A549 (cell line): ENCODE measurements at regions not wholly inside any gene's neighbourhood (a gene's known extent, or its start where the extent isn't known, plus 50 kb on each side); places are given as distances from the start of the nearest gene placed in this dataset.

Experiments
- ATAC-seq, 2 experiments: fragments of 200-7000 bp in 1 of 2; fragments of >200 bp in 1 of 2; cut with Nextera tagmentation in 1 of 2; cut with Tn5 transposase in 1 of 2; 3 replicates each; pipeline versions ENCODE4 v1.8.0 to v1.9.1; 2018 to 2020; ENCODE audit warnings: mild to moderate bottlenecking in 1 of 2, moderate library complexity in 1 of 2
- CTCF ChIA-PET: fragments of 300-600 bp; sonication (Branson Sonifier 250); formaldehyde crosslinking; extraction: SDS; loops from one replicate; lab custom pipeline; 2021; ENCODE audit warnings: antibody characterized with exemption, inconsistent platforms; lab: Yijun Ruan, JAX
- POLR2A ChIA-PET: fragments of 350-600 bp; formaldehyde crosslinking; extraction: SDS; loops from one replicate; lab custom pipeline; 2021; ENCODE audit warnings: antibody characterized with exemption, inconsistent platforms; lab: Yijun Ruan, JAX
- DNase-seq, 2 experiments: peaks; one replicate each; pipeline versions ENCODE4 v3.0.0 to v3.0.0-alpha.2; 2011 to 2016; ENCODE audit warnings: low read depth in 1 of 2, low spot score in 1 of 2
- FAIRE-seq: peaks from 2 replicates; lab custom pipeline; 2011; peaks lifted over from hg19 to GRCh38; lab: Jason Lieb, UNC
- H3K27ac ChIP-seq, 2 experiments: fragments of >200 bp; sonication (Bioruptor Twin); formaldehyde crosslinking; 3 replicates each; pipeline ENCODE4 v1.5.1; 2016 to 2017
- H3K4me1 ChIP-seq: fragments of >200 bp; sonication (Bioruptor Twin); formaldehyde crosslinking; 3 replicates; pipeline ENCODE4 v1.6.1; 2016
- H3K4me2 ChIP-seq: fragments of >200 bp; sonication (Bioruptor Twin); formaldehyde crosslinking; 3 replicates; pipeline ENCODE4 v1.6.1; 2016
- H3K4me3 ChIP-seq: fragments of >200 bp; sonication (Bioruptor Twin); formaldehyde crosslinking; 3 replicates; pipeline ENCODE4 v1.5.1; 2016
- H3K9me3 ChIP-seq: fragments of >200 bp; sonication (Bioruptor Twin); formaldehyde crosslinking; 3 replicates; pipeline ENCODE4 v1.6.1; 2016
- ATOH8 ChIP-seq: fragments of 250-450 bp; sonication (Bioruptor Pico); IDR thresholded peaks from 2 replicates; pipeline ENCODE4 v1.5.0; 2020; ENCODE audit warnings: low read depth, mild to moderate bottlenecking, moderate library complexity
- CBX2 ChIP-seq: fragments of 200-600 bp; sonication (generic); IDR thresholded peaks from 2 replicates; pipeline ENCODE4 v1.6.1; 2016; ENCODE audit warnings: low read depth, mild to moderate bottlenecking, borderline replicate concordance
- CBX8 ChIP-seq: fragments of 200-600 bp; sonication (generic); IDR thresholded peaks from 2 replicates; pipeline ENCODE4 v1.6.1; 2016
- CEBPB ChIP-seq, 2 experiments: fragments of >200 bp in 1 of 2; sonication (Bioruptor Twin) in 1 of 2; formaldehyde crosslinking in 1 of 2; IDR thresholded peaks; 2 replicates each; pipeline ENCODE4 v1.6.1; 2012 to 2016
- CHD4 ChIP-seq: fragments of 200-600 bp; sonication (generic); IDR thresholded peaks from 2 replicates; pipeline ENCODE4 v1.6.1; 2016; ENCODE audit warnings: antibody characterized with exemption, mild to moderate bottlenecking, borderline replicate concordance
- CTCF ChIP-seq: fragments of >200 bp; sonication (Bioruptor Twin); formaldehyde crosslinking; IDR thresholded peaks from 3 replicates; pipeline ENCODE4 v1.5.1; 2016
- E2F6 ChIP-seq: IDR thresholded peaks from 2 replicates; pipeline ENCODE4 v1.6.1; 2012; ENCODE audit warnings: low read depth, borderline replicate concordance
- EHF ChIP-seq: fragments of 250-450 bp; sonication (Bioruptor Pico); IDR thresholded peaks from 2 replicates; pipeline ENCODE4 v1.5.0; 2020; ENCODE audit warnings: mild to moderate bottlenecking
- ELK1 ChIP-seq: fragments of 150-350 bp; IDR thresholded peaks from 2 replicates; pipeline ENCODE4 v1.6.1; 2014; ENCODE audit warnings: low read depth, mild to moderate bottlenecking, low read length
- EP300 ChIP-seq, 2 experiments: fragments of >200 bp; sonication (Bioruptor Twin); formaldehyde crosslinking; IDR thresholded peaks; 2 replicates in 1 of 2; 3 replicates in 1 of 2; pipeline ENCODE4 v1.6.1; 2016 to 2017
- ESRRA ChIP-seq: fragments of 150-350 bp; IDR thresholded peaks from 2 replicates; pipeline ENCODE4 v1.6.1; 2014; ENCODE audit warnings: mild to moderate bottlenecking, low read length, borderline replicate concordance
- FOSB ChIP-seq: fragments of 250-450 bp; sonication (Bioruptor Pico); IDR thresholded peaks from 2 replicates; pipeline ENCODE4 v1.5.0; 2020; ENCODE audit warnings: mild to moderate bottlenecking, moderate library complexity
- FOSL2 ChIP-seq, 2 experiments: fragments of 450-650 bp in 1 of 2; fragments of >200 bp in 1 of 2; sonication (Bioruptor Twin) in 1 of 2; formaldehyde crosslinking; IDR thresholded peaks; 2 replicates each; pipeline versions ENCODE4 v1.5.0 to v1.6.1; 2016 to 2020; ENCODE audit warnings: mild to moderate bottlenecking in 1 of 2, moderate library complexity in 1 of 2
- HDAC2 ChIP-seq: fragments of 200-600 bp; sonication (generic); IDR thresholded peaks from 2 replicates; pipeline ENCODE4 v1.6.1; 2016
- HOXA7 ChIP-seq: fragments of 250-450 bp; sonication (Bioruptor Pico); IDR thresholded peaks from 2 replicates; pipeline ENCODE4 v1.5.0; 2020; ENCODE audit warnings: mild to moderate bottlenecking, moderate library complexity
- KDM1A ChIP-seq: fragments of 200-600 bp; sonication (generic); IDR thresholded peaks from 2 replicates; pipeline ENCODE4 v1.6.1; 2016; ENCODE audit warnings: low read depth, mild to moderate bottlenecking
- KDM5A ChIP-seq: fragments of 200-600 bp; sonication (generic); IDR thresholded peaks from 2 replicates; pipeline ENCODE4 v1.6.1; 2016; ENCODE audit warnings: antibody characterized with exemption, mild to moderate bottlenecking
- MAFK ChIP-seq: fragments of 450-650 bp; IDR thresholded peaks from 2 replicates; pipeline ENCODE4 v1.6.1; 2014; ENCODE audit not compliant: partially characterized antibody
- MAZ ChIP-seq: fragments of 150-350 bp; IDR thresholded peaks from 2 replicates; pipeline ENCODE4 v1.6.1; 2014; ENCODE audit warnings: antibody characterized with exemption, low read depth, low read length, borderline replicate concordance
- NPAS2 ChIP-seq: fragments of 250-450 bp; sonication (Bioruptor Pico); IDR thresholded peaks from 2 replicates; pipeline ENCODE4 v1.8.0; 2022; ENCODE audit warnings: mild to moderate bottlenecking, moderate library complexity, borderline replicate concordance
- NR3C1 ChIP-seq: fragments of >200 bp; sonication (Bioruptor Twin); formaldehyde crosslinking; IDR thresholded peaks from 3 replicates; pipeline ENCODE4 v1.6.1; 2017
- REST ChIP-seq: fragments of 200-600 bp; sonication (generic); IDR thresholded peaks from 2 replicates; pipeline ENCODE4 v1.6.1; 2016; ENCODE audit warnings: antibody characterized with exemption, mild to moderate bottlenecking, moderate library complexity
- SMC3 ChIP-seq: fragments of >200 bp; sonication (Bioruptor Twin); formaldehyde crosslinking; IDR thresholded peaks from 3 replicates; pipeline ENCODE4 v1.6.1; 2018; ENCODE audit warnings: inconsistent platforms
- TP53 ChIP-seq: fragments of 250-450 bp; sonication (Bioruptor Pico); IDR thresholded peaks from 2 replicates; pipeline ENCODE4 v1.5.0; 2021; ENCODE audit warnings: mild to moderate bottlenecking, moderate library complexity
- ZNF302 ChIP-seq: fragments of 250-450 bp; sonication (Bioruptor Pico); IDR thresholded peaks from 2 replicates; pipeline ENCODE4 v1.9.0; 2021; ENCODE audit warnings: inconsistent platforms, mild to moderate bottlenecking, moderate library complexity
- WGBS: methylation state at CpG from one replicate; pipeline ENCODE4 v1.1.6; 2017; ENCODE audit errors: missing lambda C conversion rate; 5-methylcytosine and 5-hydroxymethylcytosine counted together
- TF ChIP-seq, protein P1 (sequence below): fragments of 450-650 bp; IDR thresholded peaks from 2 replicates; pipeline ENCODE4 v1.6.1; 2014; ENCODE audit warnings: antibody characterized with exemption

DNA sequence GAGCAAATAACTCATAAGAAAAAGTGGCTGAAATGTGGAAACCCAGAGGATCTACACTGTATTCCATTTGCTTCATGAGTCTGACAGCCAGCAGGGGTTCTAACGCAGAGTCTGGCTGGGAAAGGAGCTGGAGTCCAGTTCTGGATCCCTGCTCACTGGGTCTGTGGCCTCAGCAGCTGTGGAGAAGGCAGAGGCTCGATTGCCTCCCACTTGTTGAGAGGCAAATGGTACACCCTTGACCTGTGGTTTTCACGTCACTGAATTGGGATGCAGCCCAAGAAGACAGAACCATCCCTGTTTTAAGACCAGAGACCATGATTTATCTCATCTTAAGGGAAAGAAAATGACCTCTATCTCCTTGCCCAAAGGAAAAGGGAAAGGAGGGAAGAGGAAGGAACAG, 147.0 kb upstream of the NOCT start:
- no peak overlapping the region for H3K4me2 ChIP-seq
- ATAC-seq (no peak), DNase-seq (no peak), FAIRE-seq (no peak)
- POLR2A ChIA-PET, result no interaction called here
- H3K9me3 ChIP-seq, result no peaks in the 10 kb centered on the region
- no peaks in the 10 kb centered on the region for H3K4me1 ChIP-seq
- H3K27ac ChIP-seq, result no peak overlapping the region
- 45% methylated on average over 3 of the region's 3 CpGs for WGBS
- no peak overlapping the region for H3K4me3 ChIP-seq
- TF ChIP-seq MAFK (no peak), NR3C1 (no peak), E2F6 (no peak), HDAC2 (no peak), CEBPB (IDR thresholded peaks at IDR 0.05) (no peak), ATOH8 (CRISPR knock-in tag) (no peak), EP300 (IDR thresholded peaks at IDR 0.05) (no peak), SMC3 (no peak), ELK1 (no peak), CBX2 (no peak), TP53 (no peak), FOSB (no peak)
- CTCF ChIA-PET, result interaction anchor here (0.6 kb wide), 1 partner anchor 1139 kb away, joined by 3 read pairs; no protein-coding TSS in a partner anchor

GRCh38 chr4:138867404-138867803, 148.2 kb upstream of the NOCT start:
- no peak for DNase-seq
- FAIRE-seq, result no peak
- no peak overlapping the region for H3K4me2 ChIP-seq
- ATAC-seq, result no peak
- no peak overlapping the region for H3K4me3 ChIP-seq
- ChIA-PET POLR2A (no interaction called here), CTCF (no interaction called here)
- no peaks in the 10 kb centered on the region for H3K9me3 ChIP-seq
- H3K27ac ChIP-seq, result no peak overlapping the region
- TF ChIP-seq MAFK, result no peak
- no peak for TF ChIP-seq CTCF
- TF ChIP-seq, protein P1, sequence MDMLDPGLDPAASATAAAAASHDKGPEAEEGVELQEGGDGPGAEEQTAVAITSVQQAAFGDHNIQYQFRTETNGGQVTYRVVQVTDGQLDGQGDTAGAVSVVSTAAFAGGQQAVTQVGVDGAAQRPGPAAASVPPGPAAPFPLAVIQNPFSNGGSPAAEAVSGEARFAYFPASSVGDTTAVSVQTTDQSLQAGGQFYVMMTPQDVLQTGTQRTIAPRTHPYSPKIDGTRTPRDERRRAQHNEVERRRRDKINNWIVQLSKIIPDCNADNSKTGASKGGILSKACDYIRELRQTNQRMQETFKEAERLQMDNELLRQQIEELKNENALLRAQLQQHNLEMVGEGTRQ, result no peak
- TF ChIP-seq EHF (CRISPR knock-in tag), result no peak
- TF ChIP-seq MAZ, result no peak
- TF ChIP-seq KDM1A, result no peak
- TF ChIP-seq ZNF302 (CRISPR knock-in tag), result no peak
- TF ChIP-seq HOXA7 (CRISPR knock-in tag), result no peak
- no peak for TF ChIP-seq CHD4
- no peak for TF ChIP-seq ESRRA
- no peak for TF ChIP-seq CBX8
- no peak for TF ChIP-seq NPAS2 (CRISPR knock-in tag)
- TF ChIP-seq FOSL2 (IDR thresholded peaks at IDR 0.05), result no peak
- no peak for TF ChIP-seq FOSL2 (CRISPR knock-in tag; IDR thresholded peaks at IDR 0.05)
- TF ChIP-seq REST, result no peak
- no peak for TF ChIP-seq CBX2
- TF ChIP-seq KDM5A, result no peak
- WGBS, result 76% methylated on average over 6 of the region's 6 CpGs
- no peaks in the 10 kb centered on the region for H3K4me1 ChIP-seq
